AG04450 (cell line): ENCODE measurements at regions not wholly inside any gene's neighbourhood (a gene's known extent, or its start where the extent isn't known, plus 50 kb on each side); places are given as distances from the start of the nearest gene placed in this dataset.

Experiments
- CTCF ChIA-PET: fragments of 300-600, 350-600 bp; formaldehyde crosslinking; extraction: SDS; loops from one replicate; lab custom pipeline; 2022; ENCODE audit warnings: antibody characterized with exemption, inconsistent platforms; lab: Charles Lee
- POLR2A ChIA-PET: fragments of 350-600 bp; formaldehyde crosslinking; extraction: SDS; loops from one replicate; lab custom pipeline; 2021; ENCODE audit warnings: antibody characterized with exemption, inconsistent platforms; lab: Yijun Ruan, JAX
- DNase-seq: peaks from one replicate; pipeline ENCODE4 v3.0.0-alpha.2; 2011; ENCODE audit warnings: low read depth, low spot score
- H3K27ac ChIP-seq: one replicate; pipeline ENCODE4 v1.5.1; 2012; ENCODE audit warnings: low read depth, low read length, control low read depth
- H3K27me3 ChIP-seq: one replicate; pipeline ENCODE4 v1.6.0; 2012; ENCODE audit warnings: low read length; ENCODE audit not compliant: control insufficient read depth, insufficient read depth
- H3K4me3 ChIP-seq: 2 replicates; pipeline ENCODE4 v1.5.1; 2011; ENCODE audit warnings: mild to moderate bottlenecking, low read depth, low read length, control low read depth
- H3K9me3 ChIP-seq: 2 replicates; pipeline ENCODE4 v1.5.1; 2012; ENCODE audit warnings: low read length; ENCODE audit not compliant: control insufficient read depth, insufficient read depth
- CTCF ChIP-seq: IDR thresholded peaks from 2 replicates; pipeline ENCODE4 v1.5.1; 2011; ENCODE audit warnings: low read depth, low read length, control low read depth, inconsistent platforms

- Histone ChIP-seq H3K27me3 (no peaks in the 10 kb centered on the region), H3K4me3 (no peak overlapping the region), H3K27ac (no peak overlapping the region), H3K9me3 (0 out of 2 replicates have a peak, but pooled peaks cover 4% of the 10 kb centered on the region)
- DNase-seq = no peak
- CTCF ChIA-PET = no interaction called here
- no peak for TF ChIP-seq CTCF
- POLR2A ChIA-PET = no interaction called here
Observed at GRCh38 chr3:191721390-191721861, 260.5 kb downstream of the PYDC2 start.

DNA sequence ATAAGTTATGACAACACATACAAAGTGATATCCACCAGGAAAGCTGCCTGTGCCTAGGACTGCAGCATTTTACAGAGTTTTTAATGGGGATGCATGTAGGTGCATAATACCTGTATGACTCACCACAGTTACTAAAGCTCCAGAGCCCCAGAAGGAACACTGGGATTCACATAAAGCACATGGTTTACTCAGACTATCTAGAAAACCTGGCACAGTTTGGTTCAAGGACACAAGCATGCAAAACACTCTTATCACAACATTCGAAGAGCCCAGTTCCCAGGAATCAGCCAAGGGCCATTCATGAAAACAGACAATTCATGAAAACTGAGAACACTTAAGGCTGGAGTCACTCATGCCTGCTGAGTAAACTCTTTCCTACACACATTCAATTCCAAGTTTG is 261.0 kb downstream of the PYDC2 start:
- ChIA-PET POLR2A (no interaction called here), CTCF (no interaction called here)
- H3K27me3 ChIP-seq = no peaks in the 10 kb centered on the region
- H3K27ac ChIP-seq = no peak overlapping the region
- H3K4me3 ChIP-seq = no peak overlapping the region
- H3K9me3 ChIP-seq = peaks cover 4% of the 10 kb centered on the region; the same call in 1 of the 2 replicates
- DNase-seq = no peak
- no peak for TF ChIP-seq CTCF

DNA sequence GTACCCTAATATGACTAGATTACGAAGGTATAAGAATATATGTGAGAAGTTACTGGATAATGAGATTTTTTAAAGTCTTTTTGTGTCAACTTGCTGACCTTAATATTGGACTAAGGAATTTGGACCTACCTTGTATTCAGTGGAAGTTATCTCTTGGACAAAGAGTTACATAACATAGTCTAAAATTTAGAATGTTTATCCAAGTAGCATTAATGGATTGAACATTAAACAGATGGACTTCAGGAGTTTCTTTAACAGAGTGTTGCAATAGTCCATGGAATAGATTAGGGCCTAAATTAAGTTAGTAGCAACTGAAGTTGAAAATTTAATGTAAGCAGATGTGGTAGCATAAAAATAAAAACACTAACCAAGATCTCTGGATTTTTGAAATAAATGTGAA is 266.4 kb downstream of the PYDC2 start:
- H3K27ac ChIP-seq = no peak overlapping the region
- TF ChIP-seq CTCF = no peak
- H3K4me3 ChIP-seq = no peak overlapping the region
- DNase-seq = no peak
- H3K9me3 ChIP-seq = peaks cover 6% of the 10 kb centered on the region; the same call in 1 of the 2 replicates
- ChIA-PET POLR2A (no interaction called here), CTCF (no interaction called here)
- H3K27me3 ChIP-seq = no peaks in the 10 kb centered on the region

DNA sequence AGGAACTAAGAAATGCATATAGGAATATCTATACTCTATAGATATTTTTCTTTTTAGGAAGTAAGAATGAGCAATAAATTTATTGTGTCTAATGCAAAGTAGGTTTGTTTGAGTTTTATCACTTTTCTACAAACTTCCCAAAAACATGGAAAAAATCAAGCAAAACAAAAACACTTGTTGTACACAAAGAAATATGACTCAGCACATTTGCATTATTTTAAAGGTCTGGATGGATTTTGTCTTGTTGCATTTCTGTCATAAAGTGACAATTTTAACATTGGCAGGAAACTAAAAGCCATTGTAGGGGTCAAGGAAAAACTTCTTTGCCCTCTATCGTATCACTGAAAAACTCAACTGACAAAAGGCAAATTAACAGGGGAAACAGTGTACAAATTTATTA is 267.2 kb downstream of the PYDC2 start:
- ChIA-PET POLR2A (no interaction called here), CTCF (no interaction called here)
- DNase-seq = no peak
- Histone ChIP-seq H3K4me3 (no peak overlapping the region), H3K27ac (no peak overlapping the region), H3K9me3 (peaks cover 6% of the 10 kb centered on the region; the same call in 1 of the 2 replicates), H3K27me3 (no peaks in the 10 kb centered on the region)
- no peak for TF ChIP-seq CTCF

- H3K4me3 ChIP-seq = no peak overlapping the region
- peaks cover 8% of the 10 kb centered on the region; the same call in 1 of the 2 replicates for H3K9me3 ChIP-seq
- TF ChIP-seq CTCF = no peak
- no peak overlapping the region for H3K27ac ChIP-seq
- CTCF ChIA-PET = no interaction called here
- DNase-seq = no peak
- POLR2A ChIA-PET = no interaction called here
- H3K27me3 ChIP-seq = no peaks in the 10 kb centered on the region
Observed at GRCh38 chr3:191737742-191738141, 276.8 kb downstream of the PYDC2 start.
